ENCODE measurements at regions not wholly inside any gene's neighbourhood (a gene's known extent, or its start where the extent isn't known, plus 50 kb on each side); places are given as distances from the start of the nearest gene placed in this dataset.

GRCh38 chr6:112594886-112595594, 247.9 kb downstream of the RFPL4B start:
- DNase-seq (ENCODE audit: low read depth in 1 of 2, low spot score in 1 of 2), result no peak
- Histone ChIP-seq H3K27ac (replicated peaks) (no peak overlapping the region), H3K4me3 (replicated peaks; ENCODE audit: insufficient read depth, low read length) (no peak overlapping the region), H3K27me3 (ENCODE audit: insufficient read depth, poor library complexity, severe bottlenecking) (no peaks in the 10 kb centered on the region)
- no peak for TF ChIP-seq GABPA (IDR thresholded peaks at IDR 0.05; ENCODE audit: low read depth)
- TF ChIP-seq, protein P1, sequence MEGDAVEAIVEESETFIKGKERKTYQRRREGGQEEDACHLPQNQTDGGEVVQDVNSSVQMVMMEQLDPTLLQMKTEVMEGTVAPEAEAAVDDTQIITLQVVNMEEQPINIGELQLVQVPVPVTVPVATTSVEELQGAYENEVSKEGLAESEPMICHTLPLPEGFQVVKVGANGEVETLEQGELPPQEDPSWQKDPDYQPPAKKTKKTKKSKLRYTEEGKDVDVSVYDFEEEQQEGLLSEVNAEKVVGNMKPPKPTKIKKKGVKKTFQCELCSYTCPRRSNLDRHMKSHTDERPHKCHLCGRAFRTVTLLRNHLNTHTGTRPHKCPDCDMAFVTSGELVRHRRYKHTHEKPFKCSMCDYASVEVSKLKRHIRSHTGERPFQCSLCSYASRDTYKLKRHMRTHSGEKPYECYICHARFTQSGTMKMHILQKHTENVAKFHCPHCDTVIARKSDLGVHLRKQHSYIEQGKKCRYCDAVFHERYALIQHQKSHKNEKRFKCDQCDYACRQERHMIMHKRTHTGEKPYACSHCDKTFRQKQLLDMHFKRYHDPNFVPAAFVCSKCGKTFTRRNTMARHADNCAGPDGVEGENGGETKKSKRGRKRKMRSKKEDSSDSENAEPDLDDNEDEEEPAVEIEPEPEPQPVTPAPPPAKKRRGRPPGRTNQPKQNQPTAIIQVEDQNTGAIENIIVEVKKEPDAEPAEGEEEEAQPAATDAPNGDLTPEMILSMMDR (IDR thresholded peaks at IDR 0.05; ENCODE audit: insufficient read depth, low read length), result no peak
- TF ChIP-seq REST (IDR thresholded peaks at IDR 0.05; ENCODE audit: insufficient replicate concordance, low read depth), result no peak
- TF ChIP-seq SPI1 (IDR thresholded peaks at IDR 0.05; ENCODE audit: borderline replicate concordance, low read depth), result no peak
- no peak for TF ChIP-seq POLR2AphosphoS5 (IDR thresholded peaks at IDR 0.05; ENCODE audit: low read depth)

DNA sequence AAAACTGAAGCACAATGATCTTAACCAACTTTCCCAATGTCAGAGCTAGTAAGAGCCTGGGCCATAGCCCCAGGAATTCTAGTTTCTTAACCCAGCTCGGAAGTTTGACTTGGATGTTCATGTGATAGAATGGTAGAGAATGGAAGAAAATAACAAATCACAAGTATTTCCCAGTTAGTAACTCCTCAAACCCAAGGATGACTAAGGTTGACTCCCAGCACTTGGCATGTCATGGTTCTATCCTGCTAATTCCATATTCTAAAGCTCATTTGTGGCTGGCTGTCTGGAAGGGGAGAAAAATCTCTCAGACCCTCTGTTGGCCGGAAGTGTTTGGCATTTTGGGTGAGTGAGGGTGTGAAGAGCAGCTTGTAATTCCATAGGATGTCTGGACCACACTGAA, 248.7 kb downstream of the RFPL4B start:
- Histone ChIP-seq H3K27me3 (ENCODE audit: insufficient read depth, poor library complexity, severe bottlenecking) (no peaks in the 10 kb centered on the region), H3K4me3 (replicated peaks; ENCODE audit: insufficient read depth, low read length) (no peak overlapping the region), H3K27ac (replicated peaks) (no peak overlapping the region)
- TF ChIP-seq SPI1 (IDR thresholded peaks at IDR 0.05; ENCODE audit: borderline replicate concordance, low read depth) (no peak), GABPA (IDR thresholded peaks at IDR 0.05; ENCODE audit: low read depth) (no peak), POLR2AphosphoS5 (IDR thresholded peaks at IDR 0.05; ENCODE audit: low read depth) (no peak), REST (IDR thresholded peaks at IDR 0.05; ENCODE audit: insufficient replicate concordance, low read depth) (no peak)
- TF ChIP-seq, protein P1 (IDR thresholded peaks at IDR 0.05; ENCODE audit: insufficient read depth, low read length), result no peak
- no peak for DNase-seq (ENCODE audit: low read depth in 1 of 2, low spot score in 1 of 2)

DNA sequence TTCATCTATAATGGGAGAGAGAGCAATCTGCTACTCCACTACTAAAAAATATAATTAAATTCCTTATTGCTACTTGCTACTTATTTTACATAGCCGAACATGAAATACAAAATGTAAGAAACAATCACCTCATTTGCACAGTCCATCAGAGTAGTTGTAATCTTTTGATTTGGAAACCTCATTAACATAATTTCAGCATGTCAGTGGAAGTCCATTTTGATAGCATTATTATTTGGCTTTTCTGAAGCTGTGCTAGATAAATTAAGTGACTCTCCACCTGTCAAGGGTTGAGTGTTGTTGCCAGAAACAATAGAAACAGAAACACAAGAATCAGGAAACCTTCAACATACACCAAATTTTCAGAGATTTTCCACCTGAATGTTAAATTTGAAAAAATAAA, 250.0 kb downstream of the RFPL4B start:
- Histone ChIP-seq H3K27ac (replicated peaks) (no peak overlapping the region), H3K4me3 (replicated peaks; ENCODE audit: insufficient read depth, low read length) (no peak overlapping the region), H3K27me3 (ENCODE audit: insufficient read depth, poor library complexity, severe bottlenecking) (no peaks in the 10 kb centered on the region)
- DNase-seq (ENCODE audit: low read depth in 1 of 2, low spot score in 1 of 2), result no peak
- TF ChIP-seq POLR2AphosphoS5 (IDR thresholded peaks at IDR 0.05; ENCODE audit: low read depth) (no peak), GABPA (IDR thresholded peaks at IDR 0.05; ENCODE audit: low read depth) (no peak), REST (IDR thresholded peaks at IDR 0.05; ENCODE audit: insufficient replicate concordance, low read depth) (no peak), SPI1 (IDR thresholded peaks at IDR 0.05; ENCODE audit: borderline replicate concordance, low read depth) (no peak)
- TF ChIP-seq, protein P1 (IDR thresholded peaks at IDR 0.05; ENCODE audit: insufficient read depth, low read length), result no peak
